ENCODE measurements at regions not wholly inside any gene's neighbourhood (a gene's known extent, or its start where the extent isn't known, plus 50 kb on each side); places are given as distances from the start of the nearest gene placed in this dataset.

DNA sequence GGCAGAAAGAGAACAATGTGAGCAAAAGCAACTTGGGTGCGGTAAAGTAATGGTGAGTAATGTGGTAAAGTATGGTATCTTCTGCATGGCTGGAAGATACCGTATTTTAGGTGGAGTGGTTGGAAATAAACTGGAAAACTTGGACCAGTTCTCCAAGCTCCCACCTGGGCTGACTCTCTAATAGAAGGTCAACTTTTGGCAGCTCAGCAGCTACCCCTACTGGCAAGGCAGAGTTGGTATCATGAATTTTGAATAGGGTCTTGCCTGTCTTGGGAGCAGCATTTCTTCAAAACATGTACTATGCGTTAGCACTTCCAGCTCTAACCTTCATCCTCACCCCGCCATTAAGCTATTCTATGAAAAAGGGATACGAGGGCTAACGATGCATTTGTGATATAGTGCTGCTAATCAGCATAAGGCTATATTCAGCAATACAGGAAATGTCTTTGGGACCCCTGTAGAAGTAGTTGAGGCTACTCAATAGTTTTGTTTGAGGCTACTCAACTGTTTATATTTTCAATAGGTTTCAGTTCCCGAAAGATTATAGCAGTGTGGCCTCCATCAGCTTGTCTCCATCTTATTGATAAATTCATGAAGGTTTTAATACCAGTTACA lies 276.3 kb upstream of the FAR2 start:
- no peaks in the 10 kb centered on the region for H3K36me3 ChIP-seq (ENCODE audit: insufficient read depth, low read length)
- no peaks in the 10 kb centered on the region for H3K9me3 ChIP-seq (ENCODE audit: insufficient read depth, low read length, severe bottlenecking)
- H3K4me3 ChIP-seq (ENCODE audit: low read depth in 1 of 2, low read length in 2 of 2) = no peak overlapping the region
- H3K79me2 ChIP-seq (ENCODE audit: insufficient read depth, low read length) = no peaks in the 10 kb centered on the region
- ATAC-seq (ENCODE audit: insufficient read depth, low read depth) (peak; percentile 62; the same call in 2 of the 3 replicates), DNase-seq (peak; percentile 54)
- no peak overlapping the region for H3K9ac ChIP-seq (ENCODE audit: low read depth, low read length)
- H3K27ac ChIP-seq (ENCODE audit: low read length) = no peak overlapping the region
- H3K27me3 ChIP-seq (ENCODE audit: insufficient read depth, low read length, poor library complexity) = peaks cover 12% of the 10 kb centered on the region
- no peaks in the 10 kb centered on the region for H3K4me1 ChIP-seq (ENCODE audit: insufficient read depth, low read length)
- TF ChIP-seq, protein P1, sequence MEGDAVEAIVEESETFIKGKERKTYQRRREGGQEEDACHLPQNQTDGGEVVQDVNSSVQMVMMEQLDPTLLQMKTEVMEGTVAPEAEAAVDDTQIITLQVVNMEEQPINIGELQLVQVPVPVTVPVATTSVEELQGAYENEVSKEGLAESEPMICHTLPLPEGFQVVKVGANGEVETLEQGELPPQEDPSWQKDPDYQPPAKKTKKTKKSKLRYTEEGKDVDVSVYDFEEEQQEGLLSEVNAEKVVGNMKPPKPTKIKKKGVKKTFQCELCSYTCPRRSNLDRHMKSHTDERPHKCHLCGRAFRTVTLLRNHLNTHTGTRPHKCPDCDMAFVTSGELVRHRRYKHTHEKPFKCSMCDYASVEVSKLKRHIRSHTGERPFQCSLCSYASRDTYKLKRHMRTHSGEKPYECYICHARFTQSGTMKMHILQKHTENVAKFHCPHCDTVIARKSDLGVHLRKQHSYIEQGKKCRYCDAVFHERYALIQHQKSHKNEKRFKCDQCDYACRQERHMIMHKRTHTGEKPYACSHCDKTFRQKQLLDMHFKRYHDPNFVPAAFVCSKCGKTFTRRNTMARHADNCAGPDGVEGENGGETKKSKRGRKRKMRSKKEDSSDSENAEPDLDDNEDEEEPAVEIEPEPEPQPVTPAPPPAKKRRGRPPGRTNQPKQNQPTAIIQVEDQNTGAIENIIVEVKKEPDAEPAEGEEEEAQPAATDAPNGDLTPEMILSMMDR (IDR thresholded peaks at IDR 0.05; ENCODE audit: borderline replicate concordance, extremely low read depth, low read length, poor library complexity, severe bottlenecking) = peak; percentile 71
- TF ChIP-seq EZH2 (IDR thresholded peaks at IDR 0.05; ENCODE audit: borderline replicate concordance, low read depth, low read length, severe bottlenecking) = no peak
- H3K4me2 ChIP-seq (ENCODE audit: insufficient read depth, low read length) = no peak overlapping the region
- H4K20me1 ChIP-seq (ENCODE audit: insufficient read depth, low read length) = no peaks in the 10 kb centered on the region
- H2AFZ ChIP-seq (ENCODE audit: low read depth, low read length) = no peak overlapping the region

DNA sequence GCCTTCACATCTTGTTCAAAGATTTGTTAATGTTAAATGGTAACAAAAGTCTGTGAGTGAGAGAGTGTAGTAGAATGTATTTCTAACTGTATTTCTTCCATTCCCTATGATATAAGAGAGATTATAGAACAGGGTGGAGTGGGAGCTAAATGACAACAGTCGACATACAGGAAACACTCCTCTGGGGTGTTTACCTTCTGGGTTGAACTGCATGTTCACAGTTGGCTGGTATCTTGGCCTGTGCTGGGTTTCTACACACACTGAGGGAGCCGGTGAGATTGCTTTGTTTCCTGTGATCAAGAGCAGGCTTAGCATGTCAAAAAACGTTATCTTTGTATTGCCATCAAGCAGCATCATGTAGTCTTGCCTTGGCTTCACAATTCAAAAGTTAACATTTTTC lies 274.3 kb upstream of the FAR2 start:
- H3K27me3 ChIP-seq (ENCODE audit: insufficient read depth, low read length, poor library complexity) = peaks cover 5% of the 10 kb centered on the region
- no peak overlapping the region for H3K4me3 ChIP-seq (ENCODE audit: low read depth in 1 of 2, low read length in 2 of 2)
- no peaks in the 10 kb centered on the region for H3K36me3 ChIP-seq (ENCODE audit: insufficient read depth, low read length)
- H3K9me3 ChIP-seq (ENCODE audit: insufficient read depth, low read length, severe bottlenecking) = no peaks in the 10 kb centered on the region
- H4K20me1 ChIP-seq (ENCODE audit: insufficient read depth, low read length) = no peaks in the 10 kb centered on the region
- no peaks in the 10 kb centered on the region for H3K79me2 ChIP-seq (ENCODE audit: insufficient read depth, low read length)
- H3K4me2 ChIP-seq (ENCODE audit: insufficient read depth, low read length) = no peak overlapping the region
- H3K4me1 ChIP-seq (ENCODE audit: insufficient read depth, low read length) = no peaks in the 10 kb centered on the region
- H2AFZ ChIP-seq (ENCODE audit: low read depth, low read length) = no peak overlapping the region
- no peak for DNase-seq
- H3K9ac ChIP-seq (ENCODE audit: low read depth, low read length) = no peak overlapping the region
- TF ChIP-seq EZH2 (IDR thresholded peaks at IDR 0.05; ENCODE audit: borderline replicate concordance, low read depth, low read length, severe bottlenecking) = no peak
- TF ChIP-seq, protein P1 (IDR thresholded peaks at IDR 0.05; ENCODE audit: borderline replicate concordance, extremely low read depth, low read length, poor library complexity, severe bottlenecking) = no peak
- no peak overlapping the region for H3K27ac ChIP-seq (ENCODE audit: low read length)
- no peak for ATAC-seq (ENCODE audit: insufficient read depth, low read depth)

DNA sequence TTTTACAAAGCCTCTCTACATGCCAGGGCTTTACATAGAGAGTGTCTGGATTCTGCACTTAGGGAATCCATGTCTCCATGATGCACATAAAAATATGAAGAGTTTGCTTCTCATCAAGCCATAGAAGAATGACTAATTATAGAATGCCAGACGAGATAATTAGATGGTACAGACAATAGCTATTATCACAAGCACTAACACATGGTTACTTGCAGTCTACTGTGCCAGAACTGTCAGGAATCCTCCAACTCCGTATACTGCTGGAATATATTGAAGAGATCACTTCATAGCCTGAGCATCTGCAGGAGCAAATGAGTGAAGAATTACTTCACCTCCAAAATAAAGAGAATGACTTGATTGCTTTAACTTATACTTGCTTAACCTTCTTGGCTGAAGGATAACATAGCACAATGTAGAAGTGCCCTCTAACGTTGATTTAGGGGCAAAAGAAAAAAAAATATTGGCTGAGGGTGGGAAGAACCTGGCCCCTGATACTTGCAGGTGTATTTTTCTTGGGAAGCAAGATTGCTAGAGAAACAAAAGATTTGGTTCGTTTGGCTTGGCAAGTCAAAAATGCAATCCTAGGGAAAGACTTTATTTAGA lies 272.8 kb upstream of the FAR2 start:
- TF ChIP-seq, protein P1 (IDR thresholded peaks at IDR 0.05; ENCODE audit: borderline replicate concordance, extremely low read depth, low read length, poor library complexity, severe bottlenecking) = no peak
- no peak for TF ChIP-seq EZH2 (IDR thresholded peaks at IDR 0.05; ENCODE audit: borderline replicate concordance, low read depth, low read length, severe bottlenecking)
- no peak overlapping the region for H3K27ac ChIP-seq (ENCODE audit: low read length)
- H3K9me3 ChIP-seq (ENCODE audit: insufficient read depth, low read length, severe bottlenecking) = no peaks in the 10 kb centered on the region
- H3K4me3 ChIP-seq (ENCODE audit: low read depth in 1 of 2, low read length in 2 of 2) = no peak overlapping the region
- H3K4me1 ChIP-seq (ENCODE audit: insufficient read depth, low read length) = no peaks in the 10 kb centered on the region
- no peaks in the 10 kb centered on the region for H3K27me3 ChIP-seq (ENCODE audit: insufficient read depth, low read length, poor library complexity)
- no peak overlapping the region for H2AFZ ChIP-seq (ENCODE audit: low read depth, low read length)
- no peak overlapping the region for H3K9ac ChIP-seq (ENCODE audit: low read depth, low read length)
- ATAC-seq (ENCODE audit: insufficient read depth, low read depth) = no peak
- DNase-seq = no peak
- no peaks in the 10 kb centered on the region for H3K36me3 ChIP-seq (ENCODE audit: insufficient read depth, low read length)
- no peak overlapping the region for H3K4me2 ChIP-seq (ENCODE audit: insufficient read depth, low read length)
- no peaks in the 10 kb centered on the region for H3K79me2 ChIP-seq (ENCODE audit: insufficient read depth, low read length)
- H4K20me1 ChIP-seq (ENCODE audit: insufficient read depth, low read length) = no peaks in the 10 kb centered on the region
